Endothelial cell (in vitro differentiated cells): ENCODE measurements at regions not wholly inside any gene's neighbourhood (a gene's known extent, or its start where the extent isn't known, plus 50 kb on each side); places are given as distances from the start of the nearest gene placed in this dataset.

Source experiments
- DNase-seq: peaks from one replicate; pipeline ENCODE4 v3.0.0; 2021; ENCODE audit warnings: low spot score
- H3K27ac Mint-ChIP-seq: one replicate; pipeline ENCODE4 v1.8.0; 2021; ENCODE audit warnings: mixed read lengths, inconsistent platforms; ENCODE audit not compliant: unreplicated experiment
- H3K27me3 Mint-ChIP-seq: one replicate; pipeline ENCODE4 v1.8.0; 2021; ENCODE audit warnings: mild to moderate bottlenecking, moderate library complexity, mixed read lengths, inconsistent platforms; ENCODE audit not compliant: unreplicated experiment
- H3K36me3 Mint-ChIP-seq: one replicate; pipeline ENCODE4 v1.8.0; 2021; ENCODE audit warnings: mild to moderate bottlenecking, low read depth, mixed read lengths, inconsistent platforms; ENCODE audit not compliant: unreplicated experiment
- H3K4me1 Mint-ChIP-seq: one replicate; pipeline ENCODE4 v1.8.0; 2021; ENCODE audit warnings: mild to moderate bottlenecking, mixed read lengths, inconsistent platforms; ENCODE audit not compliant: unreplicated experiment
- H3K4me3 Mint-ChIP-seq: one replicate; pipeline ENCODE4 v1.8.0; 2021; ENCODE audit warnings: mild to moderate bottlenecking, mixed read lengths, inconsistent platforms; ENCODE audit not compliant: unreplicated experiment
- H3K9me3 Mint-ChIP-seq: one replicate; pipeline ENCODE4 v1.8.0; 2021; ENCODE audit warnings: mixed read lengths, inconsistent platforms; ENCODE audit not compliant: unreplicated experiment
- TF ChIP-seq, protein P1 (sequence below): fragments of 200-600 bp; sonication (generic); IDR thresholded peaks from one replicate; pipeline ENCODE4 v1.5.0; 2021; ENCODE audit warnings: antibody characterized with exemption; ENCODE audit not compliant: unreplicated experiment

DNA sequence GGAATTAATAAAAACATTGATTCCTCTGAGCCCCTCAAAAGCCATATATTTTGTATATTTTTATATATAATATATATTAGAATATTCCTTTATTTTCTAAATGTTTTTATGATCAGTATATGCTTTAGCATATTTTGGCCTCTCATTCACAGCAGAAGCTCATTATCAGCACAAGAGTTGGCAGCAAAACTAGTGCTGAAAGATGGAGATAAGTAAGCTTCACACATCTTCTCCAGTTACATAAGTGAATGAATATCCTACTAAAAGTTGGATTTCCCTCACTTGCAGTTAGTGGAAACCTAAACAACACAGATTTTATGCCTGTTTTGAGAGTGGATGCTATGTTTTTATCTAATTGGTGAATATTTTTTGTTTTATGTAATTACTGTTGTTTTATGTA, 1303.8 kb upstream of the ADGRB3 start:
- no peaks in the 10 kb centered on the region for H3K9me3 Mint-ChIP-seq
- no peaks in the 10 kb centered on the region for H3K36me3 Mint-ChIP-seq
- TF ChIP-seq, protein P1, sequence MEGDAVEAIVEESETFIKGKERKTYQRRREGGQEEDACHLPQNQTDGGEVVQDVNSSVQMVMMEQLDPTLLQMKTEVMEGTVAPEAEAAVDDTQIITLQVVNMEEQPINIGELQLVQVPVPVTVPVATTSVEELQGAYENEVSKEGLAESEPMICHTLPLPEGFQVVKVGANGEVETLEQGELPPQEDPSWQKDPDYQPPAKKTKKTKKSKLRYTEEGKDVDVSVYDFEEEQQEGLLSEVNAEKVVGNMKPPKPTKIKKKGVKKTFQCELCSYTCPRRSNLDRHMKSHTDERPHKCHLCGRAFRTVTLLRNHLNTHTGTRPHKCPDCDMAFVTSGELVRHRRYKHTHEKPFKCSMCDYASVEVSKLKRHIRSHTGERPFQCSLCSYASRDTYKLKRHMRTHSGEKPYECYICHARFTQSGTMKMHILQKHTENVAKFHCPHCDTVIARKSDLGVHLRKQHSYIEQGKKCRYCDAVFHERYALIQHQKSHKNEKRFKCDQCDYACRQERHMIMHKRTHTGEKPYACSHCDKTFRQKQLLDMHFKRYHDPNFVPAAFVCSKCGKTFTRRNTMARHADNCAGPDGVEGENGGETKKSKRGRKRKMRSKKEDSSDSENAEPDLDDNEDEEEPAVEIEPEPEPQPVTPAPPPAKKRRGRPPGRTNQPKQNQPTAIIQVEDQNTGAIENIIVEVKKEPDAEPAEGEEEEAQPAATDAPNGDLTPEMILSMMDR: no peak
- peaks cover 2% of the 10 kb centered on the region for H3K27me3 Mint-ChIP-seq
- no peak overlapping the region for H3K4me3 Mint-ChIP-seq
- H3K4me1 Mint-ChIP-seq: peaks cover 3% of the 10 kb centered on the region
- H3K27ac Mint-ChIP-seq: no peak overlapping the region
- DNase-seq: no peak

DNA sequence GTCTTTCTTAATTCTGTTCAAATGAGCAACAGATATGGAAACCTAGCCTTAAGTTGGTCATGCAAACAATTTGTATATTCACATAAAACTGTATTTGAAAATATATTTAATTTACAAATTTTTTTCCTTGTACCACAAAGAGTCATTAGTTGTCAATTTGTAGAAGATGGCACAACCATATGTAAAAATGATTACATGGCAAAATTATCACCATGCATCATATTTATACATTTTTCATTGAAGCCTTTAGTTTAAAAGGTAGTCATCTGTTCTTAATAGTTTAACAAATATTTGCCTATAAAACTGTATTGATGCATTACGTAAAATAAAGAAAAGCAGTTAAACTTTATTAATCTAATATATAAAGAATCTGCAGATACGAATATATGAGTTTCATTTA, 1306.8 kb upstream of the ADGRB3 start:
- Mint-ChIP-seq H3K9me3 (no peaks in the 10 kb centered on the region), H3K4me3 (no peak overlapping the region), H3K4me1 (peaks cover 3% of the 10 kb centered on the region), H3K27me3 (peaks cover 2% of the 10 kb centered on the region), H3K36me3 (no peaks in the 10 kb centered on the region), H3K27ac (no peak overlapping the region)
- DNase-seq: no peak
- TF ChIP-seq, protein P1: no peak

DNA sequence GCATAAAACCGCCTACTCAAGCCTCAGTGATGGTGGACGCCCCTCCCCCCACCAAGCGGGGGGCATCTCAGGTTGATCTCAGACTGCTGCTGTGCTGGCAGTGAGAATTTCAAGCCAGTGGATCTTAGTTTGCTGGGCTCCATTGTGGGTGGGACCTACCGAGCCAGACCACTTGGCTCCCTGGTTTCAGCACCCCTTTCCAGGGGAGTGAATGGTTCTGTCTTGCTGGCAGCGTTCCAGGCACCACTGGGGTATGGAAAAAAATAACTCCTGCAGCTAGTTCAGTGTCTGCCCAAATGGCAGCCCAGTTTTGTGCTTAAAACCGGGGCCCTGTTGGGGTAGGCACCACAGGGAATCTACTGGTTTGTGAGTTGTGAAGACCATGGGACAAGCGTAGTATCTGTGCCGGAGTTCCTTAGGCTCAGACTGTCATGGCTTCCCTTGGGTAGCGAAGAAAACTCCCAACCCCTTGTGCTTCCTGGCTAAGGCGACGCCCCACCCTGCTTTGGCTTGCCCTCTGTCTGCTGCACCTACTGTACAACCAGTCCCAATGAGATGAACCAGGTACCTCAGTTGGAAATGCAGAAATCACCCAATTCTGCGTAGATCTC, 1334.5 kb upstream of the ADGRB3 start:
- TF ChIP-seq, protein P1: no peak
- Mint-ChIP-seq H3K27me3 (peaks cover 2% of the 10 kb centered on the region), H3K27ac (no peak overlapping the region), H3K36me3 (no peaks in the 10 kb centered on the region), H3K9me3 (no peaks in the 10 kb centered on the region), H3K4me1 (no peaks in the 10 kb centered on the region), H3K4me3 (no peak overlapping the region)
- no peak for DNase-seq

DNA sequence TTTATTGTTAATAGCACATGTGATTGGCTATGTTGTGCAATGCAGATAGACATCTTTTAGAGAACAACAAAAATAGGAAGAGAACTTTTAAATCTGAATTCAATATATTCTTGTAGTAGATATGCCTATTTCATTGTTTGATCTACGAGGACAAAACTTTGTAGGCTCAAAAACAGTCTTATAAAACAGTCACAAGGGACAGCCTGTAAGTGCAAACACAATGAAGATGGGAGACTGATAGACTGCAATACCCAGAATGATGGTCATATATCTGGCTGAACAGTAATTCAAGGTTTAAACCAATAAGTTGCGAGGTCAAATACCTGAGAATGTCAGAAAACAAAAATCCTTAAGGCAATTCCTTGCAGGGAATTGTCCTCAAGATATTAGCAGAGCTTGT, 1342.9 kb upstream of the ADGRB3 start:
- no peak overlapping the region for H3K27ac Mint-ChIP-seq
- no peaks in the 10 kb centered on the region for H3K27me3 Mint-ChIP-seq
- H3K9me3 Mint-ChIP-seq: no peaks in the 10 kb centered on the region

DNA sequence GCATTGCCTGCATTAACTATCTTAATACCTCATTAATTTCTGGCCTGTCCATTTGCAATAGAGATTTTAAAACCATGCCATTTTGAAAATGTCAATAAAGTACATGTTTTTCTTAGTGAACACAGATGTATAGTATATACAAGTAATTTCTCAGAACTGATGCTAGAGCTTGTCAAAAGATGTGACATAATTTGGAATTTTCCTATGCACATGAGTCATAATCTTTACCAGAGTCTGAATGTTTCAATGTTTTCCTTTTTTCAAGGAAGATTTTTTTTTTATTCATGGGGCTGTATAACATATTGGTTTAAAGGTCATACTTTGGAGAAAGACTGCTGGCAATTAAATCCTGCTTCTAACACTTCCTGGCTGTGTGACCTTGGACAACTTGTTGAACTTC, 1347.5 kb upstream of the ADGRB3 start:
- Mint-ChIP-seq H3K9me3 (no peaks in the 10 kb centered on the region), H3K4me3 (no peak overlapping the region), H3K27me3 (no peaks in the 10 kb centered on the region), H3K4me1 (no peaks in the 10 kb centered on the region), H3K36me3 (no peaks in the 10 kb centered on the region), H3K27ac (no peak overlapping the region)
- TF ChIP-seq, protein P1: no peak
- DNase-seq: no peak

More for the DNA sequence above, 1342.9 kb upstream of the ADGRB3 start:
- TF ChIP-seq, protein P1: no peak
- Mint-ChIP-seq H3K4me3 (no peak overlapping the region), H3K36me3 (no peaks in the 10 kb centered on the region), H3K4me1 (no peaks in the 10 kb centered on the region)
- DNase-seq: no peak
